A673 (cell line): ENCODE measurements at regions not wholly inside any gene's neighbourhood (a gene's known extent, or its start where the extent isn't known, plus 50 kb on each side); places are given as distances from the start of the nearest gene placed in this dataset.

ENCODE experiments used
- CTCF ChIP-seq: fragments of 300-800, 200-600 bp; sonication (generic); conservative IDR thresholded peaks from 2 replicates; pipeline ENCODE4 v1.5.1; 2017; ENCODE audit warnings: low read depth, mild to moderate bottlenecking, antibody characterized with exemption, low read length, moderate library complexity, mixed read lengths
- EZH2 ChIP-seq: fragments of 200-600 bp; sonication (generic); IDR thresholded peaks from 2 replicates; pipeline ENCODE4 v1.6.1; 2017; ENCODE audit warnings: borderline replicate concordance, low read depth, mild to moderate bottlenecking, mixed read lengths, antibody characterized with exemption, low read length; ENCODE audit not compliant: poor library complexity, severe bottlenecking

GRCh38 chr6:85008296-85009009 is 244.1 kb upstream of the TBX18 start:
- TF ChIP-seq CTCF (no peak), EZH2 (no peak)
